Karpas-422 (cell line): ENCODE measurements at regions not wholly inside any gene's neighbourhood (a gene's known extent, or its start where the extent isn't known, plus 50 kb on each side); places are given as distances from the start of the nearest gene placed in this dataset.

Experiments used
- DNase-seq: peaks from one replicate; pipeline ENCODE4 v3.0.0-alpha.2; 2015
- H2AFZ ChIP-seq: fragments of 200-600 bp; sonication (generic); 2 replicates; pipeline ENCODE4 v1.6.1; 2014; ENCODE audit warnings: antibody characterized with exemption, low read length, mixed read lengths
- H3K27ac ChIP-seq: fragments of 200-600 bp; sonication (generic); 2 replicates; pipeline ENCODE4 v1.5.1; 2014; ENCODE audit warnings: mild to moderate bottlenecking, low read length, moderate library complexity
- H3K27me3 ChIP-seq: fragments of 200-600 bp; sonication (generic); 2 replicates; pipeline ENCODE4 v1.6.1; 2014; ENCODE audit warnings: low read length, mixed read lengths
- H3K36me3 ChIP-seq: fragments of 200-600 bp; sonication (generic); 2 replicates; pipeline ENCODE4 v1.6.1; 2014; ENCODE audit warnings: low read length, mixed read lengths; ENCODE audit not compliant: insufficient read depth
- H3K4me1 ChIP-seq: fragments of 200-600 bp; sonication (generic); 2 replicates; pipeline ENCODE4 v1.6.1; 2014; ENCODE audit warnings: mild to moderate bottlenecking, low read length, mixed read lengths
- H3K4me2 ChIP-seq: fragments of 200-600 bp; sonication (generic); 2 replicates; pipeline ENCODE4 v1.6.1; 2014; ENCODE audit warnings: low read length, low read depth, mild to moderate bottlenecking; ENCODE audit not compliant: poor library complexity, severe bottlenecking
- H3K4me3 ChIP-seq: fragments of 200-600 bp; sonication (generic); 2 replicates; pipeline ENCODE4 v1.5.1; 2014; ENCODE audit warnings: mild to moderate bottlenecking, antibody characterized with exemption, low read length, mixed read lengths
- H3K79me2 ChIP-seq: fragments of 200-600 bp; sonication (generic); 2 replicates; pipeline ENCODE4 v1.6.1; 2014; ENCODE audit warnings: mild to moderate bottlenecking, low read length, mixed read lengths
- H3K9ac ChIP-seq: fragments of 200-600 bp; sonication (generic); 2 replicates; pipeline ENCODE4 v1.6.0; 2014; ENCODE audit warnings: low read length
- H3K9me2 ChIP-seq: fragments of 200-600 bp; sonication (generic), shearing (Covaris generic); replicated peaks from 2 replicates; pipeline ENCODE4 v1.6.0; 2014; ENCODE audit warnings: mild to moderate bottlenecking, low read length, moderate library complexity; ENCODE audit not compliant: insufficient read depth
- H3K9me3 ChIP-seq: fragments of 300-700, 200-600 bp; sonication (generic); 2 replicates; pipeline ENCODE4 v1.6.1; 2014; ENCODE audit warnings: low read length, mixed read lengths
- H4K20me1 ChIP-seq: fragments of 200-600 bp; sonication (generic); 2 replicates; pipeline ENCODE4 v1.6.1; 2014; ENCODE audit warnings: mild to moderate bottlenecking, antibody characterized with exemption, low read length, low read depth; ENCODE audit not compliant: insufficient read depth

DNA sequence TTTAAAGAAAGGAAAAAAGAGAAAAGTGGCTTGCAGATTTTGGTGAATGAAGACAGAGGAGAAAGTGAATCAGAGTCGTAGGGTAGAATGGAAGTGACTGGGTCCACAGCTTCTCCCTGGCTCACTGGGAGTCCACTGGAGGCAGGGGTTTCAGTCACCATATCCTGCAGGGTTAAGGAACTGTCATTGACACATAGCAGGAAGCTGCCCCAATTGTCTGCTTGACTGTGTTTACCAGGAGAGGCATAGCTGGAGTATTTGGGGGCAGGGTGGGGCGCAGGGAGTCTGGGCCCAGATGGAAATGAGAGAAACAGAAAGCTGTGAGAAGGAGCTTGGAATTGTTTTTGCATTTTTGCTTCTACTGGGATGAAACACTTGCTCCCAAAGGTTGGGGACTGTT lies 228.8 kb upstream of the CSF3R start:
- Histone ChIP-seq H4K20me1 (no peaks in the 10 kb centered on the region), H3K27ac (no peak overlapping the region), H3K4me3 (no peak overlapping the region), H3K9ac (no peak overlapping the region), H3K4me2 (no peak overlapping the region), H3K36me3 (no peaks in the 10 kb centered on the region), H2AFZ (no peak overlapping the region), H3K9me2 (no peaks in the 10 kb centered on the region), H3K27me3 (no peaks in the 10 kb centered on the region; the same call in 1 of the 2 replicates), H3K79me2 (no peaks in the 10 kb centered on the region), H3K4me1 (peaks cover 28% of the 10 kb centered on the region), H3K9me3 (no peaks in the 10 kb centered on the region)
- DNase-seq: no peak

DNA sequence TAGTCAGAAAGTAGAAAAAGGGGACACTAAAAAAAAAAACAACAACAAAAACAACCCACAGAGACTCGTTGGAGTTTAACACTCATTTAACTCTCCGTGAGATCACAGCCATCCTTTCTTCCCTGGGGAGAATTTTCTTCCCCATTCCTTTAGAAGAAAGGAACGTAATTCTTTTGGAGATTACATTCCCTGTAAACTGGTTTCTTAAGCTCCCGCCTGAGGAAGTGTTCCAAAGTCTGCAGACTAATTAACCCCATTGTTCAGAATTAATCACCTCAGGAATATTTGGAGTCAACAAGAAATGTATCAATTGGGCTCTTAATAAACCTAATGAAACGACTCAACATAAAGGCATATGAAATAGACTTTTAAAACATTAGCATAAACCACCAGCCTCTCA lies 228.2 kb upstream of the CSF3R start:
- no peaks in the 10 kb centered on the region for H4K20me1 ChIP-seq
- no peaks in the 10 kb centered on the region for H3K27me3 ChIP-seq
- no peak for DNase-seq
- H3K4me2 ChIP-seq: no peak overlapping the region
- H3K9me2 ChIP-seq: no peaks in the 10 kb centered on the region
- H3K9ac ChIP-seq: no peak overlapping the region
- H2AFZ ChIP-seq: no peak overlapping the region
- H3K4me1 ChIP-seq: peaks cover 33% of the 10 kb centered on the region
- H3K79me2 ChIP-seq: no peaks in the 10 kb centered on the region
- no peak overlapping the region for H3K27ac ChIP-seq
- no peaks in the 10 kb centered on the region for H3K36me3 ChIP-seq
- H3K4me3 ChIP-seq: no peak overlapping the region
- no peaks in the 10 kb centered on the region for H3K9me3 ChIP-seq

DNA sequence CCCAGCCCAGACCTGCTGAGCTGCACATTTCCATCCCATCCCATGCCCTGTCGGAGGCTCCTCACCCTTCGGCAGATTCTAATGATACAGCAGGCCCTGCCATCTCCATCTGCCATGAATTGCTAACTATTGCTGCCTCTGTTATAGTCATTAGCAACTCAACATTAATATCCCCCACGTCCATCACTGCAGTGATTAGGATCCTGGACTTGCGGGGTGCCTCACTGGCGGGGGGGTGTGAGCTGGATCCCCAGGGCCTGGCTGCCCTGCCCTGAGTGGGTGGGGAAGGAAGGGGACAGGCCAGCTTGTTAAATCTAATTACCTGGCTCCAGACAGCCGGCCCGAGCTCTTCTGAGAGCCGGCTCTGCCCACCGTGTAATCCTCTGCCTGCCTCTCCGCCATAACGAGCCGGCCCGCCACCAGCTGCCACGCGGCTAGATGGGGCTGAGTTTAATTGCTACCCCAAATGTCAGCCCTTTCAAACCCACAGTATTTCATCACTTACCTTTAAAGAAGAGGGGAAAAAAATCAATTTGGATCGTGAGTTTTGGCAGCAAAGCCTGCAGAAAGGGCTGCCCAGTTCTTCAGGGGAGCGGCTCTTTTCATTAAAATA lies 227.3 kb upstream of the CSF3R start:
- Histone ChIP-seq H2AFZ (no peak overlapping the region), H3K9me2 (no peaks in the 10 kb centered on the region), H3K9ac (no peak overlapping the region), H3K4me2 (no peak overlapping the region), H3K36me3 (no peaks in the 10 kb centered on the region), H3K27me3 (no peaks in the 10 kb centered on the region), H4K20me1 (no peaks in the 10 kb centered on the region), H3K79me2 (no peaks in the 10 kb centered on the region), H3K27ac (no peak overlapping the region), H3K4me1 (peaks cover 43% of the 10 kb centered on the region), H3K4me3 (no peak overlapping the region), H3K9me3 (no peaks in the 10 kb centered on the region)
- no peak for DNase-seq

DNA sequence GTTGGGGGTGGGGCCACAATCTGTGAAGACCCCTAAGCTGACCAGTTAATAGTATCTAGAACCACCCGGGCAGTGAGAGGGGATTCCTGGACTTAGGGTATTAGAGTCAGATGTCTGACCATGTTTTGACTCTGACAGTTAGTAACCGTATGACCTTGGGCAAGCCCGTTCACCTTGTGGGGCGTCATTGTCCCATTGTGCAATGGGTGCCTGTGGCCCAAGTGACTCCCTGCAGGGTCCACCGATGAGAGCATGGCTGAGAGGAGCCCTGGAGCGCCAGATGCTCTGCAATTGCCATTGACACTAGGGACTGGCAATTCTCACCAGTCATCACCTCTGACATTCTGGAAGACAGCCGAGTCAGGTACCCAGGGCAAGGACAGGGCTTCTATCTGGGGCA lies 225.9 kb upstream of the CSF3R start:
- Histone ChIP-seq H3K4me1 (peaks cover 51% of the 10 kb centered on the region), H3K9me2 (no peaks in the 10 kb centered on the region), H3K27me3 (no peaks in the 10 kb centered on the region), H3K79me2 (no peaks in the 10 kb centered on the region), H4K20me1 (no peaks in the 10 kb centered on the region), H3K9me3 (no peaks in the 10 kb centered on the region), H3K4me2 (no peak overlapping the region), H3K9ac (no peak overlapping the region), H2AFZ (no peak overlapping the region), H3K36me3 (no peaks in the 10 kb centered on the region), H3K4me3 (no peak overlapping the region), H3K27ac (no peak overlapping the region)
- DNase-seq: no peak

DNA sequence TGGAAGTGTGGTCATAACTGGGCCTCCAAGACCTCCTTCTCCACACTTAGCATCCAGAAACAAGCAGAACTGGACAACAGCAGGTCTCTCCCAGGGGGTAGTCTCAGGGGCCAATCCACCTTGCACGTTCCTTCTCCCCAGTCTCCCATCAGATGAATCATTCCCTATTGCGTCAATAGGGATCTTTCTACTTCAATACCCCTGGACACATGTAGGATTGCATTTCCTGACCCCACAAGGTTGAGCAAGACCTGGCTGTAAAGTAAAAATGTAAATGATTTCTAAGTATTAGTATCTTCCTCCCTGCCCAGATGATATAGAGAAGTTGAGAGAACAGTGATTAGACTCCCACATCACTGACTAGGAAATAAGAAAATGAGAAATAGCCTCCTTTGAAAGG lies 224.5 kb upstream of the CSF3R start:
- H3K4me3 ChIP-seq: no peak overlapping the region
- no peak overlapping the region for H3K4me2 ChIP-seq
- H3K9ac ChIP-seq: no peak overlapping the region; the same call in 1 of the 2 replicates
- H3K9me3 ChIP-seq: no peaks in the 10 kb centered on the region
- no peak overlapping the region for H3K27ac ChIP-seq
- H4K20me1 ChIP-seq: no peaks in the 10 kb centered on the region
- no peak overlapping the region for H2AFZ ChIP-seq
- DNase-seq: no peak
- no peaks in the 10 kb centered on the region for H3K79me2 ChIP-seq
- no peaks in the 10 kb centered on the region for H3K9me2 ChIP-seq
- no peaks in the 10 kb centered on the region for H3K36me3 ChIP-seq
- H3K4me1 ChIP-seq: peaks cover 57% of the 10 kb centered on the region
- no peaks in the 10 kb centered on the region for H3K27me3 ChIP-seq

DNA sequence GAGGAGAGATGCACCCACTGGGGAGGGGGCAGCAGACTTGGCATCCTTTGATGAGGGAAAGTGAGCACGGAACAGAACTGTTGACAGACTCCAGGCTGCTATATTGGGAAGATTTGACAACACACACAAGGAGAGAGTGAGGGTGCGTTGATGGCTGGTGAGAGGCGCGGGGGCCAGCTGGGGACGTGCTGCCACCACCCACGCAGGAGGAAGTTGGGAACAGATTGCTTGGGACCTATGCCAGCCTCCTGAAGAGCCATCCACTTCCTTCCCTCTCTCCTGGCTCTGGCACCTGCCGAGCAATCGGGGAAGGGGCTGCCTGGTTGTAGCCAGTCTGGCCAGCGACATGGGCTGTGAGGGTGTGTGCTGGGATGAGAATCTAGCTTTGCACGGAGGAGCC lies 223.7 kb upstream of the CSF3R start:
- no peak overlapping the region for H3K4me2 ChIP-seq
- no peaks in the 10 kb centered on the region for H3K79me2 ChIP-seq
- peak overlapping the region; percentile 43 for H3K9ac ChIP-seq
- H3K27me3 ChIP-seq: no peaks in the 10 kb centered on the region
- no peaks in the 10 kb centered on the region for H3K36me3 ChIP-seq
- peak overlapping the region; percentile 37; the same call in 1 of the 2 replicates for H3K27ac ChIP-seq
- H4K20me1 ChIP-seq: no peaks in the 10 kb centered on the region
- DNase-seq: no peak
- H2AFZ ChIP-seq: no peak overlapping the region
- no peaks in the 10 kb centered on the region for H3K9me2 ChIP-seq
- H3K4me3 ChIP-seq: no peak overlapping the region
- H3K4me1 ChIP-seq: peaks cover 57% of the 10 kb centered on the region
- H3K9me3 ChIP-seq: no peaks in the 10 kb centered on the region

DNA sequence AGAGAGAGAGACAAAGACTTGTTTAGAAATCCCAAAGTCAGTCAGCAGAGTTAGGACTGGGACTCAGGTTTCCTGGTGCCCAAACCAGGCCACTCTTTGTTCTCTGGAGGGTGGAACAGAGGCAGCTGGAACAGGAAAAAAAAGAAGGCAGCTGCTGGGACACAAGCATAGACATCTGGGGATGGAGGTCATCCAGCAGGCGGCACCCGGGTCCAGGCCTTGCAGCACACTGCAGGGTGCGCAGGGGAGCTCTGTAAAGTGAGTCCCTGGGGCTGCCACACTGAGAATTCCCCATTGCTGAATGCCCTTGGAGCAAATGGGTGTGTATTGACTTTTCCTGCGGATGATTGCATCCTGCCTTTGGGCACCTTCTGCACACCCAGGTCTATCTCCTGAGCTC lies 222.9 kb upstream of the CSF3R start:
- Histone ChIP-seq H3K4me2 (no peak overlapping the region), H3K36me3 (no peaks in the 10 kb centered on the region), H4K20me1 (no peaks in the 10 kb centered on the region), H3K4me1 (peaks cover 52% of the 10 kb centered on the region), H3K9me3 (no peaks in the 10 kb centered on the region), H3K27me3 (no peaks in the 10 kb centered on the region), H3K4me3 (no peak overlapping the region), H3K27ac (peak overlapping the region; percentile 22; the same call in 1 of the 2 replicates), H3K79me2 (no peaks in the 10 kb centered on the region), H3K9me2 (no peaks in the 10 kb centered on the region), H2AFZ (no peak overlapping the region), H3K9ac (peak overlapping the region; percentile 43)
- no peak for DNase-seq

DNA sequence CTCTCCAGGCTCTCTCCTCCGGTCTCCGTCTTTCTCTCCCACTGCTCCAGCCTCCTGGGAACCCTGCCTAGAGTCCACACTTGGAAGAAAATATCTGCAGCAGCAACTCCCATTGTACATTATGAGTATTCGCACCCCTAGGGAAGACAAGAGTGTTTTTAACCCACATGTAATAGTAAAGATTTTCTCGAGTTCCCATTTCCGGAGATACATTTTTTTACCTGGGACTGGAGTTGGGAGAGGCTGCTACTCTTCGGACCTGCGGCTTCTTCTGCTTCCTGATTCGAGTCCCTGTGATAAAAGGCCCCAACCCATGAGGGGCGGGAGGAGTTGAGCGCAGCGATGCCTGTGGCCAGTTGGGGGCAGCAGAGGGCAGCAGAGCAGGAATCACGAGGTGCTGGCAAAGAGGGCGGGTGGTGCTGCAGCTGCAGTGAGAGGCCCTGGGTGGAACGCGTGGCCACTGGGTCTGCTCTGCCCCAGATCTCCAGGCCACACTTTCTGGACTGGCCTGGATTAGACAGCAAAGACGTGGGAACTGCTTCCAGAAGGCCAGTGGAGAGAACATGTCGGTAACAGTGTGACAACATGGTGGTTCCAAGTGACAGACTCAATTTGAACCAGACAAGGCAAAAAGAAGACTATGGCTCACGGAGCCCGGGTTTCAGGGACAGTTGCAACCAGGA lies 221.0 kb upstream of the CSF3R start:
- Histone ChIP-seq H3K27ac (peak overlapping the region; percentile 24; the same call in 1 of the 2 replicates), H3K9me2 (no peaks in the 10 kb centered on the region), H4K20me1 (no peaks in the 10 kb centered on the region), H3K4me2 (peak overlapping the region; percentile 54), H3K9me3 (no peaks in the 10 kb centered on the region), H3K4me3 (peak overlapping the region; percentile 38; the same call in 1 of the 2 replicates), H3K27me3 (no peaks in the 10 kb centered on the region), H2AFZ (no peak overlapping the region), H3K36me3 (no peaks in the 10 kb centered on the region), H3K79me2 (no peaks in the 10 kb centered on the region), H3K9ac (peak overlapping the region; percentile 51), H3K4me1 (peaks cover 44% of the 10 kb centered on the region)
- peak; percentile 94 for DNase-seq
